ENCODE measurements at regions not wholly inside any gene's neighbourhood (a gene's known extent, or its start where the extent isn't known, plus 50 kb on each side); places are given as distances from the start of the nearest gene placed in this dataset.
"Not testable (repeated sequence)": the region's sequence is repeated elsewhere in the genome, so short reads cannot be mapped to it uniquely, and the experiment has no call there.

DNA sequence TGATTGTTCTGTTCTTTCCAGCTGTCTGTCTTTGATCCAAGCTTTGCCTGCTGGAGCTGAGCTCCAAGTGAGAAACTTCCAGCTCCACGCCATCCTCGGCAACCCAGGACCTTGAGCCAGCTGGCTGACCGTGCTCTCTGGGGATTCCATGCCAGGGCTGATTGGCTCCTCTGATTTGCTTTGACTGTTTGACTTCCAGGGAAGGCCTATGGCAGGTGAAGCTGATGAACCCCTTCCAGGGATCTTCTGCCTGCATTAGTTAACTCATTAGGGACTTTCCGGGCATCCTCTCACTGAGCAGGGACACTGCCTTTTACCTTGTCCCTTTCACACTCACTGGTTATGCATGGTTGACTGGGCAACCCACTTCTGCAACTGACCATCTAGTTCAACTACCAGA lies 406.1 kb downstream of the RPS6KC1 start:
- H3K79me2 ChIP-seq (ENCODE audit: insufficient read depth, low read depth), result no peaks in the 10 kb centered on the region
- no peaks in the 10 kb centered on the region for H3K27me3 ChIP-seq (ENCODE audit: insufficient read depth, low read depth)
- no peak overlapping the region for H3K27ac ChIP-seq
- no peaks in the 10 kb centered on the region for H3K36me3 ChIP-seq (ENCODE audit: insufficient read depth)
- TF ChIP-seq, protein P1, sequence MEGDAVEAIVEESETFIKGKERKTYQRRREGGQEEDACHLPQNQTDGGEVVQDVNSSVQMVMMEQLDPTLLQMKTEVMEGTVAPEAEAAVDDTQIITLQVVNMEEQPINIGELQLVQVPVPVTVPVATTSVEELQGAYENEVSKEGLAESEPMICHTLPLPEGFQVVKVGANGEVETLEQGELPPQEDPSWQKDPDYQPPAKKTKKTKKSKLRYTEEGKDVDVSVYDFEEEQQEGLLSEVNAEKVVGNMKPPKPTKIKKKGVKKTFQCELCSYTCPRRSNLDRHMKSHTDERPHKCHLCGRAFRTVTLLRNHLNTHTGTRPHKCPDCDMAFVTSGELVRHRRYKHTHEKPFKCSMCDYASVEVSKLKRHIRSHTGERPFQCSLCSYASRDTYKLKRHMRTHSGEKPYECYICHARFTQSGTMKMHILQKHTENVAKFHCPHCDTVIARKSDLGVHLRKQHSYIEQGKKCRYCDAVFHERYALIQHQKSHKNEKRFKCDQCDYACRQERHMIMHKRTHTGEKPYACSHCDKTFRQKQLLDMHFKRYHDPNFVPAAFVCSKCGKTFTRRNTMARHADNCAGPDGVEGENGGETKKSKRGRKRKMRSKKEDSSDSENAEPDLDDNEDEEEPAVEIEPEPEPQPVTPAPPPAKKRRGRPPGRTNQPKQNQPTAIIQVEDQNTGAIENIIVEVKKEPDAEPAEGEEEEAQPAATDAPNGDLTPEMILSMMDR (conservative IDR thresholded peaks at IDR 0.05; ENCODE audit: low read depth, low read length), result no peak
- H3K4me3 ChIP-seq (IDR thresholded peaks at IDR 0.05; ENCODE audit: insufficient read depth, low read depth, low read length), result no peak overlapping the region
- no peaks in the 10 kb centered on the region for H4K20me1 ChIP-seq (ENCODE audit: insufficient read depth)
- H3K4me1 ChIP-seq (ENCODE audit: low read depth, poor library complexity, severe bottlenecking), result no peaks in the 10 kb centered on the region
- H3K9ac ChIP-seq, result no peak overlapping the region
- H2AFZ ChIP-seq (ENCODE audit: low read depth), result no peak overlapping the region
- no peak overlapping the region for H3K4me2 ChIP-seq

DNA sequence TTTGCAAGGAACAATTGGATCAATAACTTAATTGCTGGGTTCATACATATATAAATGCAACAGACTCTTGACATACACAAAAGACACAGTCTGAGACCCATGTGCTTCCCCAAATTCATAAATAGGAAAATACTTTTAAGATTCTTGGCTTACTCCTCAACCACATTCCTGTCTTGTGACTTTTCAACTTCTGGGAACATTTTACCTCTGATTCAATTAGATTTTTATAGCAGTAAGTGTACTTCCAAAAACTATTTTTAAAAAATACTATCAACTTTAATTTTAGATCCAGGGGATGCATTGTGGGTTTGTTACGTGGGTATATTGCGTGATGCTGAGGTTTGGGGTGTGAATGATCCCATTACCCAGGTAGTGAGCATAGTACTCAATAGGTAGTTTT lies 406.7 kb downstream of the RPS6KC1 start:
- H3K4me3 ChIP-seq (IDR thresholded peaks at IDR 0.05; ENCODE audit: insufficient read depth, low read depth, low read length), result no peak overlapping the region
- H3K79me2 ChIP-seq (ENCODE audit: insufficient read depth, low read depth), result no peaks in the 10 kb centered on the region
- no peak overlapping the region for H2AFZ ChIP-seq (ENCODE audit: low read depth)
- H3K27ac ChIP-seq, result no peak overlapping the region
- H3K9ac ChIP-seq, result no peak overlapping the region
- H3K4me1 ChIP-seq (ENCODE audit: low read depth, poor library complexity, severe bottlenecking), result no peaks in the 10 kb centered on the region
- no peaks in the 10 kb centered on the region for H3K36me3 ChIP-seq (ENCODE audit: insufficient read depth)
- H3K4me2 ChIP-seq, result no peak overlapping the region
- no peaks in the 10 kb centered on the region for H3K27me3 ChIP-seq (ENCODE audit: insufficient read depth, low read depth)
- H4K20me1 ChIP-seq (ENCODE audit: insufficient read depth), result no peaks in the 10 kb centered on the region
- TF ChIP-seq, protein P1 (conservative IDR thresholded peaks at IDR 0.05; ENCODE audit: low read depth, low read length), result no peak

DNA sequence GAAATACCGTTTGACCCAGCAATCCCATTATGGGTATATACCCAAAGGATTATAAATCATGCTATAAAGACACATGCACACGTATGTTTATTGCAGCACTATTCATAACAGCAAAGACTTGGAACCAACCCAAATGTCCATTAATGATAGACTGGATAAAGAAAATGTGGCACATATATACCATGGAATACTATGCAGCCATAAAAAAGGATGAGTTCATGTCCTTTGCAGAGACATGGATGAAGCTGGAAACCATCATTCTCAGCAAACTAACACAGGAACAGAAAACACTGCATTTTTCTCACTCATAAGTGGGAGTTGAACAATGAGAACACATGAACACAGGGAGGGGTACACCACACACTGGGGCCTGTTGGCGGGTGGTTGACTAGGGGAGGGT lies 411.3 kb downstream of the RPS6KC1 start:
- H3K9ac ChIP-seq; H3K4me2 ChIP-seq; H3K4me3 ChIP-seq (IDR thresholded peaks at IDR 0.05; ENCODE audit: insufficient read depth, low read depth, low read length); H3K27me3 ChIP-seq (ENCODE audit: insufficient read depth, low read depth); H2AFZ ChIP-seq (ENCODE audit: low read depth); H3K36me3 ChIP-seq (ENCODE audit: insufficient read depth); H3K27ac ChIP-seq; H4K20me1 ChIP-seq (ENCODE audit: insufficient read depth); H3K79me2 ChIP-seq (ENCODE audit: insufficient read depth, low read depth); H3K4me1 ChIP-seq (ENCODE audit: low read depth, poor library complexity, severe bottlenecking): not testable (repeated sequence)

DNA sequence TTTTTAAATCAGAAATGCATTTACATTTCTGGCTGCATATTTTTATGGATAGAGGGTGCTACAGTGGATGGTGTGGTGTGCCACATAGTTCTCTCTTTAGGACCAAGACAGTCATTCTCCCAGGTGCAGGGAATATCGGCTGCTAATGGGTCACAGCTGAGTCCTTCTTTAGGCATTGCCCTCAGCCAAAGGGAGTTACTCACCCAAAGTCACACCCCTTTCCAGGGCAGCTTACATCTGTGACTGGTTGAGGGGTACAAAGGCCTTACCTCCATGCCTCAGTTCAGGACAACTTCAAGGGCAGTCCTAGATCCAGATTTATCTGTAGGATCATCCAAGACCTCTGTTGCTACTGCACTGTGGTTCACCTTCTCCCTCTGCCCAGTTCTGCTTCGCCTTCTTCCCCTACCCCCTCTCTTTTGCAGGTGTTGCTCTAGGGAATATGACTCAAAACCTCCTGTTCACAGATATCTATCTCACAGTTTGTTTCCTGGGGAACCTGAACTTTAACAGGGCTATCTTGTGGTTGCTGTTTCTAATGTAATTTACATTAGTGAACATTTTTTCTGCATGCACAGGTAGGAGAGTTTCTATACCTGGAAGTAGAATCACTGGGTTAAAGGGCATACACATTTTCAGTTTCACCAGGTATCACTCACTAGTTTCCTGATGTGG lies 413.9 kb downstream of the RPS6KC1 start:
- no peaks in the 10 kb centered on the region for H4K20me1 ChIP-seq (ENCODE audit: insufficient read depth)
- no peaks in the 10 kb centered on the region for H3K79me2 ChIP-seq (ENCODE audit: insufficient read depth, low read depth)
- H3K9ac ChIP-seq, result no peak overlapping the region
- TF ChIP-seq, protein P1 (conservative IDR thresholded peaks at IDR 0.05; ENCODE audit: low read depth, low read length), result no peak
- no peak overlapping the region for H3K27ac ChIP-seq
- no peaks in the 10 kb centered on the region for H3K4me1 ChIP-seq (ENCODE audit: low read depth, poor library complexity, severe bottlenecking)
- H3K4me3 ChIP-seq (IDR thresholded peaks at IDR 0.05; ENCODE audit: insufficient read depth, low read depth, low read length), result no peak overlapping the region
- H3K4me2 ChIP-seq, result no peak overlapping the region
- no peak overlapping the region for H2AFZ ChIP-seq (ENCODE audit: low read depth)
- no peaks in the 10 kb centered on the region for H3K36me3 ChIP-seq (ENCODE audit: insufficient read depth)
- no peaks in the 10 kb centered on the region for H3K27me3 ChIP-seq (ENCODE audit: insufficient read depth, low read depth)

DNA sequence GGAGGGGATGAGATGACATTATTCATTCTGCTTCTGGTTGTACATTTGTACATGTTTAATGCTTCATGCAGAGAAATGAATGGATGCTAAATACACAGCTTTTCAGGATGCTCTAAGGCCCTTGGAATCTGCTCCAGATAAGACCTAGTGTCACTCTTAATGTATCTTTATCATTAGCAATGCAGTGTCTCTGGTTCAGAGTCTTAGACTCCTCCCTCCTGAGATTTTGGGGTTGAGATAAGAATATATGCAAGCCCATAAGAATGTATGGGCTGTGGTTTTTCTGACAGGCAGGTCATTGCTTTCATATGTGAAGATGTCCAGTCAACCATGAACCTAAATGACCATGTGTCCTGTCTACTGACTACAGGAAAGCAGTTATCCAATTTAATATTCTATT lies 415.5 kb downstream of the RPS6KC1 start:
- H3K4me1 ChIP-seq (ENCODE audit: low read depth, poor library complexity, severe bottlenecking), result no peaks in the 10 kb centered on the region

More for the DNA sequence above, 415.5 kb downstream of the RPS6KC1 start:
- Histone ChIP-seq H2AFZ (ENCODE audit: low read depth) (no peak overlapping the region), H3K27ac (no peak overlapping the region), H3K4me3 (IDR thresholded peaks at IDR 0.05; ENCODE audit: insufficient read depth, low read depth, low read length) (no peak overlapping the region), H3K79me2 (ENCODE audit: insufficient read depth, low read depth) (no peaks in the 10 kb centered on the region), H3K9ac (no peak overlapping the region), H3K36me3 (ENCODE audit: insufficient read depth) (no peaks in the 10 kb centered on the region), H4K20me1 (ENCODE audit: insufficient read depth) (no peaks in the 10 kb centered on the region), H3K4me2 (no peak overlapping the region), H3K27me3 (ENCODE audit: insufficient read depth, low read depth) (no peaks in the 10 kb centered on the region)
- TF ChIP-seq, protein P1 (conservative IDR thresholded peaks at IDR 0.05; ENCODE audit: low read depth, low read length), result no peak

All from KMS-11 (cell line).